ENCODE measurements at regions not wholly inside any gene's neighbourhood (a gene's known extent, or its start where the extent isn't known, plus 50 kb on each side); places are given as distances from the start of the nearest gene placed in this dataset.

GRCh38 chr15:54719325-54719724, 477.4 kb downstream of the RSL24D1 start:
- DNase-seq = no peak

GRCh38 chr15:54707805-54708752, 488.7 kb downstream of the RSL24D1 start:
- no peak for DNase-seq

DNA sequence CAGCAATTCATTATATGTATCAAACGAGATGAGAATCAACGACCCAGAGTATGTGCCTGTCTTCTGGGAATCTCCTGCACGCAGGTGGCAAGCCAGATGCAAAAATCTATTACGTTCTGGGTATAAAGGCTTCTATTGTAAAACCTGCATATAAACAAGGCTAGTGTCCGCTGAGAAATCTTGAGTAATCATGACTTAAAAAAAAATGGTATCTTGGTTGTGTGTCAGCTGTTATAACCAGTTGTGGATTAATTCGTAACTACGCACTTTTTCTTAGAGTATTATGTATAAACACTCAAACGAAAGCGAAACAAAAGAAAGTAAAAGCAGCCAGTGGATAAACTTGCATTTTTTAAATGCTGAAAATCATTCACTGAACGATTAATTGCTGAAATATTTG, 509.1 kb downstream of the RSL24D1 start:
- DNase-seq = no peak
